ENCODE measurements at regions not wholly inside any gene's neighbourhood (a gene's known extent, or its start where the extent isn't known, plus 50 kb on each side); places are given as distances from the start of the nearest gene placed in this dataset.

GRCh38 chr16:61371388-61371787 lies 664.9 kb downstream of the CDH8 start:
- no peaks in the 10 kb centered on the region for H3K9me3 ChIP-seq
- in situ Hi-C loops (cut with MboI; ENCODE audit: low sequenced_read_pairs in 4 of 4): no loop called here
- ATAC-seq: no peak
- intact Hi-C loops (cut with DNase I; ENCODE audit: low total_unique reads): no loop called here
- H3K27ac ChIP-seq: no peak overlapping the region
- H3K27me3 ChIP-seq: no peaks in the 10 kb centered on the region
- H3K4me1 ChIP-seq: no peaks in the 10 kb centered on the region
- no peak for DNase-seq
- H3K4me3 ChIP-seq: no peak overlapping the region
- H3K36me3 ChIP-seq: no peaks in the 10 kb centered on the region
- TF ChIP-seq CTCF (IDR thresholded peaks at IDR 0.05 in 4 of 5, conservative IDR thresholded peaks at IDR 0.05 in 1 of 5) (no peak), POLR2A (IDR thresholded peaks at IDR 0.05) (no peak)

DNA sequence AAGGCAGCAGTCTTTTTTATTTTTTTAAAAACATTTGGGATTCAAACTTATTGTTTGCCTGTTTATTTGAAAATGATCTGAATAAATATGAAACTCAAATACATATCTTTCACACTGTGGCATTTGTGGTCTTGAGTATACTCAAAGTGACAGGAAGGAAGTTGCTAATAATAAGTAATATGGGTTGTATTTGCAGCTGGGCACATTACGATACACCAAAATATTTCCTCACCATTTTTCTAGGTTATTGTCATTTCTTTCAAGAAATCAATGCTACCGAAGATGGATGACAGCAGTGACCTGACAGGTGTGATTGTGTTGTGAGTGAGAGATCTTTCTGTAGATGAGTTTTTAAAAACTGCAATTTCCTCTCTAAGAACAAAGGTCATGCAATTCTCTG lies 665.7 kb downstream of the CDH8 start:
- TF ChIP-seq CTCF (IDR thresholded peaks at IDR 0.05 in 4 of 5, conservative IDR thresholded peaks at IDR 0.05 in 1 of 5): no peak
- no peak for TF ChIP-seq POLR2A (IDR thresholded peaks at IDR 0.05)

GRCh38 chr16:61366006-61366405 lies 670.2 kb downstream of the CDH8 start:
- no peaks in the 10 kb centered on the region for H3K9me3 ChIP-seq
- no peaks in the 10 kb centered on the region for H3K4me1 ChIP-seq
- DNase-seq: no peak
- no peak overlapping the region for H3K27ac ChIP-seq
- in situ Hi-C loops (cut with MboI; ENCODE audit: low sequenced_read_pairs in 4 of 4) (no loop called here), intact Hi-C loops (cut with DNase I; ENCODE audit: low total_unique reads) (no loop called here)
- TF ChIP-seq POLR2A (IDR thresholded peaks at IDR 0.05) (no peak), CTCF (IDR thresholded peaks at IDR 0.05 in 4 of 5, conservative IDR thresholded peaks at IDR 0.05 in 1 of 5) (no peak)
- no peak for ATAC-seq
- H3K4me3 ChIP-seq: no peak overlapping the region
- no peaks in the 10 kb centered on the region for H3K36me3 ChIP-seq
- H3K27me3 ChIP-seq: no peaks in the 10 kb centered on the region

More for the DNA sequence above, 665.7 kb downstream of the CDH8 start:
- DNase-seq (no peak), ATAC-seq (no peak)
- H3K27me3 ChIP-seq: no peaks in the 10 kb centered on the region
- intact Hi-C loops (cut with DNase I; ENCODE audit: low total_unique reads) (no loop called here), in situ Hi-C loops (cut with MboI; ENCODE audit: low sequenced_read_pairs in 4 of 4) (no loop called here)
- no peaks in the 10 kb centered on the region for H3K36me3 ChIP-seq
- no peaks in the 10 kb centered on the region for H3K9me3 ChIP-seq
- no peak overlapping the region for H3K4me3 ChIP-seq
- H3K4me1 ChIP-seq: no peaks in the 10 kb centered on the region
- no peak overlapping the region for H3K27ac ChIP-seq

- intact Hi-C loops (cut with DNase I; ENCODE audit: low total_unique reads): no loop called here
- Histone ChIP-seq H3K4me1 (no peaks in the 10 kb centered on the region), H3K36me3 (no peaks in the 10 kb centered on the region), H3K9me3 (no peaks in the 10 kb centered on the region), H3K27ac (no peak overlapping the region), H3K27me3 (no peaks in the 10 kb centered on the region), H3K4me3 (no peak overlapping the region)
- ATAC-seq: no peak
- DNase-seq: no peak
- in situ Hi-C loops (cut with MboI; ENCODE audit: low sequenced_read_pairs in 4 of 4): no loop called here
- TF ChIP-seq POLR2A (IDR thresholded peaks at IDR 0.05) (no peak), CTCF (IDR thresholded peaks at IDR 0.05 in 4 of 5, conservative IDR thresholded peaks at IDR 0.05 in 1 of 5) (no peak)
These were observed 671.2 kb downstream of the CDH8 start for GRCh38 chr16:61364990-61365389.

GRCh38 chr16:61362585-61362984 lies 673.7 kb downstream of the CDH8 start:
- TF ChIP-seq POLR2A (IDR thresholded peaks at IDR 0.05): no peak
- TF ChIP-seq CTCF (IDR thresholded peaks at IDR 0.05 in 4 of 5, conservative IDR thresholded peaks at IDR 0.05 in 1 of 5): no peak
- DNase-seq: no peak
- no peaks in the 10 kb centered on the region for H3K36me3 ChIP-seq
- H3K4me3 ChIP-seq: no peak overlapping the region
- no peaks in the 10 kb centered on the region for H3K9me3 ChIP-seq
- no peaks in the 10 kb centered on the region for H3K27me3 ChIP-seq
- H3K27ac ChIP-seq: no peak overlapping the region
- in situ Hi-C loops (cut with MboI; ENCODE audit: low sequenced_read_pairs in 4 of 4): no loop called here
- intact Hi-C loops (cut with DNase I; ENCODE audit: low total_unique reads): no loop called here
- no peaks in the 10 kb centered on the region for H3K4me1 ChIP-seq
- ATAC-seq: no peak
